Heart left ventricle (tissue), 16 donors: ENCODE measurements at regions not wholly inside any gene's neighbourhood (a gene's known extent, or its start where the extent isn't known, plus 50 kb on each side); places are given as distances from the start of the nearest gene placed in this dataset.

Source experiments
- ATAC-seq, 4 donors: fragments of 200-7000 bp; cut with Tn5 transposase; one replicate each; pipeline ENCODE4 v1.9.1; 2020 to 2022; ENCODE audit warnings: moderate library complexity in 4 of 4, mild to moderate bottlenecking in 3 of 4, moderate number of reproducible peaks in 1 of 4
- DNase-seq, 5 donors: peaks; one replicate each; pipeline ENCODE4 v3.0.0-alpha.2; 2020
- H3K27ac ChIP-seq, 12 donors: fragments of 200-600 bp; sonication (generic) in 4 of 12; one replicate each; pipeline versions ENCODE4 v1.5.0 to v1.8.0; 2016 to 2022; ENCODE audit warnings: mild to moderate bottlenecking in 2 of 12
- H3K27me3 ChIP-seq, 9 donors: fragments of 200-600 bp; sonication (generic) in 2 of 9; one replicate each; pipeline versions ENCODE4 v1.5.1 to v1.8.0; 2016 to 2022; ENCODE audit warnings: mild to moderate bottlenecking in 3 of 9
- H3K36me3 ChIP-seq, 9 donors: fragments of 200-600 bp; sonication (generic) in 2 of 9; one replicate each; pipeline versions ENCODE4 v1.5.0 to v1.8.0; 2018 to 2022; ENCODE audit warnings: mild to moderate bottlenecking in 2 of 9
- H3K4me1 ChIP-seq, 12 donors: fragments of 200-600 bp; sonication (generic) in 4 of 12; one replicate each; pipeline versions ENCODE4 v1.5.0 to v1.8.0; 2016 to 2022; ENCODE audit warnings: mild to moderate bottlenecking in 3 of 12
- H3K4me3 ChIP-seq, 12 donors: fragments of 200-600 bp; sonication (generic) in 4 of 12; one replicate each; pipeline versions ENCODE4 v1.5.0 to v1.8.0; 2017 to 2022; ENCODE audit warnings: mild to moderate bottlenecking in 9 of 12, moderate library complexity in 4 of 12
- H3K9me3 ChIP-seq, 12 donors: fragments of 200-600 bp; sonication (generic) in 4 of 12; one replicate each; pipeline versions ENCODE4 v1.5.0 to v1.8.0; 2016 to 2022; ENCODE audit warnings: mild to moderate bottlenecking in 1 of 12
- POLR2A ChIP-seq, 2 donors: fragments of 450-650 bp; IDR thresholded peaks; one replicate each; pipeline ENCODE4 v1.6.1; 2017; ENCODE audit warnings: antibody characterized with exemption in 2 of 2, mild to moderate bottlenecking in 2 of 2, moderate library complexity in 2 of 2
- WGBS, 4 donors: extraction: QIAGEN DNeasy Blood & Tissue Kit in 2 of 4; methylation state at CpG; one replicate each; pipeline versions ENCODE4 v1.1.5 to v1.1.7; 2013 to 2018; 5-methylcytosine and 5-hydroxymethylcytosine counted together
- intact Hi-C, 10 donors: fragments of 100-400 bp; cut with DNase I; formaldehyde crosslinking; loops; one replicate each; pipeline versions ENCODE4 v1.11.1 to v1.14.2; 2022
- TF ChIP-seq, protein P1 (sequence below), 12 donors: fragments of 200-600 bp; sonication (generic) in 4 of 12; IDR thresholded peaks; one replicate each; pipeline versions ENCODE4 v1.5.0 to v1.8.0; 2018 to 2022; ENCODE audit warnings: antibody characterized with exemption in 12 of 12, mild to moderate bottlenecking in 5 of 12
- donor health status: ischemic (EF 13 %, LVEDD 7.1; RV severe dilation, severe dysfunction).
- donor health status: healthy with polysubstance abuse.
- donor health status: DM: no; HTN: yes; CAD: no.
- donor health status: DM: no; HTN: no; CAD: no.
- donor health status: ischemic (EF 25% LVEDD 6.9; RV normal size, moderate dysfunction).
- donor health status: ischemic (EF 25% LVEDD 5.7; RV mildly dilated, moderate dysfunction).
- donor health status: healthy.
- donor health status: DM: yes; HTN: yes; CAD: no.
- donor health status: ischemic (EF 35%, LVEDD 5.7; RV mildly dilated, moderate dysfunction).
- donor health status: nonischemic (EF 11% LVEDD 7.7; RV severe dilation, severe dysfunction).
- donor health status: DM: yes; HTN: yes; CAD: no.
- donor health status: PGD.
- donor health status: ischemic (EF 29% LVEDD 5.4; RV normal size, mild dysfunction).
- donor health status: nonischemic (EF 23%, LVEDD 6.1; RV moderate dilation, normal function).

DNA sequence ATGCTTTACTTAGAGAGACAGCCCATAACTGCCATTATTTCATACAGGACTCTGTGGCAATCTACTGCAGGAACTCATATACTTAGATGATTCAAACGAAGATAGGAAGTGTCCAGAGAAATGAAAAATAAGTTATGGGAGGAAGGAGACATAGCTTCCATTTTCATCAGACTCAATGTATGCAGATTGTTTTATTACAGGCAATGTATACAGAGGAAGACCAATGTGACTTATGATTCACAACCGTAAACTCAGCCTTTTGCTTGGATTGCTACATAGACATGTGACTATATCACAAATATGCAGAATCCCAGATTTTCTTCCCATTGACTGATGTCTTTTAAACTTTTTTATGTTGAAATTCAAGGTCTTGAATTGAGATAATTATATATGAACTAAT is 793.4 kb downstream of the SATB2 start:
- Histone ChIP-seq H3K4me3 (no peak overlapping the region), H3K9me3 (peaks cover 0 to 2% (median 0%) of the 10 kb centered on the region in 12 donors), H3K27me3 (no peaks in the 10 kb centered on the region), H3K36me3 (no peaks in the 10 kb centered on the region), H3K4me1 (no peaks in the 10 kb centered on the region), H3K27ac (no peak overlapping the region)
- WGBS, 4 donors, result 72 to 82% (median 77%) methylated on average over 2 of the region's 2 CpGs
- DNase-seq (no peak), ATAC-seq (no peak)
- no peak for TF ChIP-seq POLR2A (IDR thresholded peaks at IDR 0.05)
- TF ChIP-seq, protein P1, sequence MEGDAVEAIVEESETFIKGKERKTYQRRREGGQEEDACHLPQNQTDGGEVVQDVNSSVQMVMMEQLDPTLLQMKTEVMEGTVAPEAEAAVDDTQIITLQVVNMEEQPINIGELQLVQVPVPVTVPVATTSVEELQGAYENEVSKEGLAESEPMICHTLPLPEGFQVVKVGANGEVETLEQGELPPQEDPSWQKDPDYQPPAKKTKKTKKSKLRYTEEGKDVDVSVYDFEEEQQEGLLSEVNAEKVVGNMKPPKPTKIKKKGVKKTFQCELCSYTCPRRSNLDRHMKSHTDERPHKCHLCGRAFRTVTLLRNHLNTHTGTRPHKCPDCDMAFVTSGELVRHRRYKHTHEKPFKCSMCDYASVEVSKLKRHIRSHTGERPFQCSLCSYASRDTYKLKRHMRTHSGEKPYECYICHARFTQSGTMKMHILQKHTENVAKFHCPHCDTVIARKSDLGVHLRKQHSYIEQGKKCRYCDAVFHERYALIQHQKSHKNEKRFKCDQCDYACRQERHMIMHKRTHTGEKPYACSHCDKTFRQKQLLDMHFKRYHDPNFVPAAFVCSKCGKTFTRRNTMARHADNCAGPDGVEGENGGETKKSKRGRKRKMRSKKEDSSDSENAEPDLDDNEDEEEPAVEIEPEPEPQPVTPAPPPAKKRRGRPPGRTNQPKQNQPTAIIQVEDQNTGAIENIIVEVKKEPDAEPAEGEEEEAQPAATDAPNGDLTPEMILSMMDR (IDR thresholded peaks at IDR 0.05), result no peak
- intact Hi-C loops, result no loop called here

DNA sequence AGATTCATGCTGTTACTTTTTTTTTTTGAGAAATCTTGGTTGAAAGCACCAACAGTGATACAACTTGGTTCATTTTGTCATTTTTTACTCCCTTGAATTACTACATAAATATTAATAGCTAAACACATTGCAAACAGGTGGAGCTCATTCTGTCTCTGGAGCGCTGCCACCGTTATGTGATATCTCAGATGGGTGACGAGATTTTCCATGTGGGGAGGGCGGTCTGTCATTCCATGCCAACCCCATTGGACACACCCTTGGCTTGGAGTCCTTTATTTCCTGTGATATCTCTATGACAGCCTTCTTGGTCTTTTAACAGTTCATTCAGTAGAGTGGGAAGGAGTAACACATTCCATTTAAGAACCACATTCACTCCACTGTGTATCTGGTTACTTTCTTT is 794.8 kb downstream of the SATB2 start:
- H3K27ac ChIP-seq, result no peak overlapping the region
- H3K4me1 ChIP-seq, result no peaks in the 10 kb centered on the region
- TF ChIP-seq, protein P1 (IDR thresholded peaks at IDR 0.05), result no peak
- TF ChIP-seq POLR2A (IDR thresholded peaks at IDR 0.05), result no peak
- no peak for ATAC-seq
- peaks cover 0 to under 1% (median 0%) of the 10 kb centered on the region in 12 donors for H3K9me3 ChIP-seq
- no peaks in the 10 kb centered on the region for H3K36me3 ChIP-seq
- H3K4me3 ChIP-seq, result no peak overlapping the region
- DNase-seq, result no peak
- 34 to 38% (median 37%) methylated on average over 4 of the region's 4 CpGs for WGBS, 4 donors
- intact Hi-C loops, result no loop called here
- H3K27me3 ChIP-seq, result no peaks in the 10 kb centered on the region

GRCh38 chr2:198660501-198660900 is 797.2 kb downstream of the SATB2 start:
- Histone ChIP-seq H3K36me3 (no peaks in the 10 kb centered on the region), H3K4me1 (no peaks in the 10 kb centered on the region), H3K27me3 (no peaks in the 10 kb centered on the region), H3K4me3 (no peak overlapping the region), H3K27ac (no peak overlapping the region), H3K9me3 (no peaks in the 10 kb centered on the region)
- ATAC-seq (no peak), DNase-seq (no peak)
- 79 to 85% (median 82%) methylated on average over 3 of the region's 3 CpGs for WGBS, 4 donors
- TF ChIP-seq, protein P1 (IDR thresholded peaks at IDR 0.05), result no peak
- no peak for TF ChIP-seq POLR2A (IDR thresholded peaks at IDR 0.05)
- intact Hi-C loops, result no loop called here

GRCh38 chr2:198659096-198659870 is 798.5 kb downstream of the SATB2 start:
- WGBS, 4 donors, result 72 to 78% (median 75%) methylated on average over 5 of the region's 5 CpGs
- DNase-seq (no peak), ATAC-seq (no peak)
- Histone ChIP-seq H3K4me1 (no peaks in the 10 kb centered on the region), H3K27ac (no peak overlapping the region), H3K4me3 (no peak overlapping the region), H3K9me3 (no peaks in the 10 kb centered on the region), H3K27me3 (no peaks in the 10 kb centered on the region), H3K36me3 (no peaks in the 10 kb centered on the region)
- TF ChIP-seq, protein P1 (IDR thresholded peaks at IDR 0.05), result no peak
- TF ChIP-seq POLR2A (IDR thresholded peaks at IDR 0.05), result no peak
- intact Hi-C loops, result no loop called here
